Activated CD4-positive, alpha-beta T cell treated with anti-CD3 and anti-CD28 coated beads for 1 hour (primary cell): ENCODE measurements at regions not wholly inside any gene's neighbourhood (a gene's known extent, or its start where the extent isn't known, plus 50 kb on each side); places are given as distances from the start of the nearest gene placed in this dataset.
"Not testable (repeated sequence)": the region's sequence is repeated elsewhere in the genome, so short reads cannot be mapped to it uniquely, and the experiment has no call there.

Experiments
- DNase-seq: peaks from one replicate; pipeline ENCODE4 v3.0.0-alpha.2; 2020

GRCh38 chr14:48792376-48793024 is 793.7 kb downstream of the RPS29 start:
- DNase-seq = no peak

- DNase-seq = no peak
Observed at GRCh38 chr14:48788771-48789170, 797.4 kb downstream of the RPS29 start.

GRCh38 chr14:48786498-48786897 is 799.7 kb downstream of the RPS29 start:
- no peak for DNase-seq

- no peak for DNase-seq
Observed at GRCh38 chr14:48771717-48772116, 814.5 kb downstream of the RPS29 start.

- no peak for DNase-seq
Observed at GRCh38 chr14:48751293-48751692, 834.9 kb downstream of the RPS29 start.

- DNase-seq = no peak
Observed at GRCh38 chr14:48748151-48748675, 838.0 kb downstream of the RPS29 start.

GRCh38 chr14:48747561-48748089 is 838.6 kb downstream of the RPS29 start:
- DNase-seq = no peak

- no peak for DNase-seq
Observed at GRCh38 chr14:48744202-48744601, 842.0 kb downstream of the RPS29 start.

- no peak for DNase-seq
Observed at GRCh38 chr14:48738186-48738925, 847.8 kb downstream of the RPS29 start.

GRCh38 chr14:48735607-48736006 is 850.6 kb downstream of the RPS29 start:
- no peak for DNase-seq

- no peak for DNase-seq
Observed at GRCh38 chr14:48731260-48731659, 854.9 kb downstream of the RPS29 start.

GRCh38 chr14:48726080-48726642 is 860.0 kb downstream of the RPS29 start:
- DNase-seq = no peak

- no peak for DNase-seq
Observed at GRCh38 chr14:48725051-48725734, 861.0 kb downstream of the RPS29 start.

- no peak for DNase-seq
Observed at GRCh38 chr14:48723841-48724495, 862.2 kb downstream of the RPS29 start.

- no peak for DNase-seq
Observed at GRCh38 chr14:48714366-48714765, 871.8 kb downstream of the RPS29 start.

- DNase-seq = no peak
Observed at GRCh38 chr14:48710133-48710532, 876.0 kb downstream of the RPS29 start.

GRCh38 chr14:48709277-48709785 is 876.8 kb downstream of the RPS29 start:
- no peak for DNase-seq

- DNase-seq = no peak
Observed at GRCh38 chr14:48704639-48705038, 881.5 kb downstream of the RPS29 start.

- no peak for DNase-seq
Observed at GRCh38 chr14:48703728-48704467, 882.3 kb downstream of the RPS29 start.

GRCh38 chr14:48697362-48697761 is 888.8 kb downstream of the RPS29 start:
- not testable (repeated sequence) for DNase-seq

- no peak for DNase-seq
Observed at GRCh38 chr14:48693793-48694192, 892.4 kb downstream of the RPS29 start.

- DNase-seq = no peak
Observed at GRCh38 chr14:48690349-48690748, 895.8 kb downstream of the RPS29 start.
